Fibroblast of upper back skin (primary cell): ENCODE measurements at regions not wholly inside any gene's neighbourhood (a gene's known extent, or its start where the extent isn't known, plus 50 kb on each side); places are given as distances from the start of the nearest gene placed in this dataset.
A peak's percentile ranks its signal among the peaks of the same experiment; 100 is the strongest.
"Not testable (repeated sequence)": the region's sequence is repeated elsewhere in the genome, so short reads cannot be mapped to it uniquely, and the experiment has no call there.

Experiments used
- DNase-seq: peaks from one replicate; pipeline ENCODE4 v3.0.0-alpha.2; 2013

- DNase-seq = not testable (repeated sequence)
Measured at GRCh38 chr9:97248252-97248651, 59.2 kb upstream of the CCDC180 start.

GRCh38 chr9:97243606-97244005 is 63.9 kb upstream of the CCDC180 start:
- DNase-seq = peak; percentile 17

GRCh38 chr9:97241430-97241829 is 66.0 kb upstream of the CCDC180 start:
- DNase-seq = not testable (repeated sequence)

GRCh38 chr9:97237951-97238889 is 69.2 kb upstream of the CCDC180 start:
- peak; percentile 78 for DNase-seq

- no peak for DNase-seq
Measured at GRCh38 chr9:97237311-97237786, 70.1 kb upstream of the CCDC180 start.

GRCh38 chr9:97233009-97233400 is 74.5 kb upstream of the CCDC180 start:
- DNase-seq = not testable (repeated sequence)

- not testable (repeated sequence) for DNase-seq
Measured at GRCh38 chr9:97232060-97233008, 75.1 kb upstream of the CCDC180 start.

- not testable (repeated sequence) for DNase-seq
Measured at GRCh38 chr9:97222393-97222792, 85.1 kb upstream of the CCDC180 start.

GRCh38 chr9:97221478-97222355 is 85.7 kb upstream of the CCDC180 start:
- peak; percentile 50 for DNase-seq

GRCh38 chr9:97220894-97221477 is 86.5 kb upstream of the CCDC180 start:
- DNase-seq = no peak

- not testable (repeated sequence) for DNase-seq
Measured at GRCh38 chr9:97220396-97220795, 87.1 kb upstream of the CCDC180 start.

- DNase-seq = not testable (repeated sequence)
Measured at GRCh38 chr9:97219443-97220140, 87.9 kb upstream of the CCDC180 start.

GRCh38 chr9:97215127-97215526 is 92.3 kb upstream of the CCDC180 start:
- DNase-seq = not testable (repeated sequence)

- not testable (repeated sequence) for DNase-seq
Measured at GRCh38 chr9:97214556-97214955, 92.9 kb upstream of the CCDC180 start.

- not testable (repeated sequence) for DNase-seq
Measured at GRCh38 chr9:97199683-97200082, 107.8 kb upstream of the CCDC180 start.

- not testable (repeated sequence) for DNase-seq
Measured at GRCh38 chr9:97193767-97194166, 113.7 kb upstream of the CCDC180 start.

GRCh38 chr9:97188545-97188944 is 118.9 kb upstream of the CCDC180 start:
- DNase-seq = no peak

- not testable (repeated sequence) for DNase-seq
Measured at GRCh38 chr9:97187706-97188105, 119.8 kb upstream of the CCDC180 start.

- DNase-seq = no peak
Measured at GRCh38 chr9:97186493-97186892, 121.0 kb upstream of the CCDC180 start.

GRCh38 chr9:97182532-97182931 is 124.9 kb upstream of the CCDC180 start:
- not testable (repeated sequence) for DNase-seq

- no peak for DNase-seq
Measured at GRCh38 chr9:97179616-97180015, 127.8 kb upstream of the CCDC180 start.
